GM23338 (cell line): ENCODE measurements at regions not wholly inside any gene's neighbourhood (a gene's known extent, or its start where the extent isn't known, plus 50 kb on each side); places are given as distances from the start of the nearest gene placed in this dataset.

ENCODE experiments used
- ATAC-seq: fragments of 200-7000 bp; cut with Tn5 transposase; 3 replicates; pipeline ENCODE4 v1.9.1; 2020
- DNase-seq: peaks from one replicate; pipeline ENCODE4 v3.0.0-alpha.2; 2015; ENCODE audit warnings: low spot score
- H2AFZ ChIP-seq: fragments of 200-600 bp; sonication (generic); 2 replicates; pipeline ENCODE4 v1.8.0; 2016; ENCODE audit warnings: antibody characterized with exemption, mild to moderate bottlenecking, moderate library complexity
- H3F3A ChIP-seq: fragments of 200-600 bp; sonication (generic); replicated peaks from 2 replicates; pipeline ENCODE4 v1.8.0; 2017; ENCODE audit warnings: antibody characterized with exemption, mixed run types, low read depth
- H3K27ac ChIP-seq: fragments of 200-600 bp; sonication (generic); 2 replicates; pipeline ENCODE4 v1.6.1; 2016; ENCODE audit warnings: low read depth
- H3K27me3 ChIP-seq: fragments of 200-600 bp; sonication (generic); 2 replicates; pipeline ENCODE4 v1.8.0; 2016; ENCODE audit warnings: mild to moderate bottlenecking, mixed run types, moderate library complexity; ENCODE audit not compliant: insufficient read depth
- H3K36me3 ChIP-seq: fragments of 200-600 bp; sonication (generic); 2 replicates; pipeline ENCODE4 v1.8.0; 2016; ENCODE audit warnings: mild to moderate bottlenecking; ENCODE audit not compliant: insufficient read depth
- H3K4me1 ChIP-seq: fragments of 200-600 bp; sonication (generic); 2 replicates; pipeline ENCODE4 v1.8.0; 2016; ENCODE audit warnings: mild to moderate bottlenecking, moderate library complexity; ENCODE audit not compliant: insufficient read depth
- H3K4me2 ChIP-seq: fragments of 200-600 bp; sonication (generic); 2 replicates; pipeline ENCODE4 v1.7.1; 2017; ENCODE audit warnings: mixed run types
- H3K4me3 ChIP-seq: fragments of 200-600 bp; sonication (generic); 2 replicates; pipeline ENCODE4 v1.6.1; 2016; ENCODE audit warnings: mixed run types
- H3K79me2 ChIP-seq: fragments of 200-600 bp; sonication (generic); replicated peaks from 2 replicates; pipeline ENCODE4 v1.8.0; 2017; ENCODE audit warnings: mild to moderate bottlenecking; ENCODE audit not compliant: insufficient read depth
- H3K9me2 ChIP-seq: fragments of 200-600 bp; sonication (generic); 2 replicates; pipeline ENCODE4 v1.8.0; 2017; ENCODE audit not compliant: insufficient read depth
- H4K20me1 ChIP-seq: fragments of 200-600 bp; sonication (generic); replicated peaks from 2 replicates; pipeline ENCODE4 v1.8.0; 2017; ENCODE audit warnings: mild to moderate bottlenecking; ENCODE audit not compliant: insufficient read depth
- H3K27ac Mint-ChIP-seq: 2 replicates; pipeline ENCODE4 v1.8.0; 2020; ENCODE audit warnings: inconsistent platforms, mild to moderate bottlenecking, moderate library complexity, mixed read lengths
- H3K27me3 Mint-ChIP-seq: 3 replicates; pipeline ENCODE4 v1.8.0; 2022; ENCODE audit warnings: low read depth, mild to moderate bottlenecking, moderate library complexity, mixed read lengths, inconsistent platforms; ENCODE audit not compliant: insufficient read depth, poor library complexity
- H3K36me3 Mint-ChIP-seq: 3 replicates; pipeline ENCODE4 v1.8.0; 2021; ENCODE audit warnings: low read depth, mild to moderate bottlenecking, inconsistent platforms, moderate library complexity, mixed read lengths
- H3K4me1 Mint-ChIP-seq: 3 replicates; pipeline ENCODE4 v1.8.0; 2020; ENCODE audit warnings: mild to moderate bottlenecking, inconsistent platforms, mixed read lengths
- H3K4me3 Mint-ChIP-seq: 3 replicates; pipeline ENCODE4 v1.8.0; 2021; ENCODE audit warnings: moderate library complexity, mild to moderate bottlenecking, inconsistent platforms, mixed read lengths
- H3K9me3 Mint-ChIP-seq: 3 replicates; pipeline ENCODE4 v1.8.0; 2020; ENCODE audit warnings: moderate library complexity, mild to moderate bottlenecking, inconsistent platforms, mixed read lengths
- EZH2 ChIP-seq: fragments of 200-600 bp; sonication (generic); IDR thresholded peaks from one replicate; pipeline ENCODE4 v1.8.0; 2017; ENCODE audit warnings: antibody characterized with exemption, mild to moderate bottlenecking, low read depth; ENCODE audit not compliant: unreplicated experiment
- EZH2phosphoT487 ChIP-seq: fragments of 200-600 bp; sonication (generic); IDR thresholded peaks from one replicate; pipeline ENCODE4 v1.8.1; 2018; ENCODE audit warnings: antibody characterized with exemption; ENCODE audit not compliant: unreplicated experiment
- JUNB ChIP-seq: IDR thresholded peaks from one replicate; pipeline ENCODE4 v1.6.1; 2016; ENCODE audit warnings: antibody characterized with exemption; ENCODE audit not compliant: unreplicated experiment
- NANOG ChIP-seq: IDR thresholded peaks from 2 replicates; pipeline ENCODE4 v1.6.1; 2016; ENCODE audit warnings: antibody characterized with exemption, borderline replicate concordance
- POLR2AphosphoS5 ChIP-seq: IDR thresholded peaks from 2 replicates; pipeline ENCODE4 v1.6.1; 2016; ENCODE audit warnings: antibody characterized with exemption, low read depth
- STAT1 ChIP-seq: IDR thresholded peaks from one replicate; pipeline ENCODE4 v1.6.1; 2016; ENCODE audit warnings: antibody characterized with exemption; ENCODE audit not compliant: unreplicated experiment
- ZNF114 ChIP-seq: fragments of 250-450 bp; sonication (Bioruptor Pico); IDR thresholded peaks from 2 replicates; pipeline ENCODE4 v1.5.0; 2020; ENCODE audit warnings: mild to moderate bottlenecking, moderate library complexity
- TF ChIP-seq, protein P1 (sequence below): IDR thresholded peaks from 2 replicates; pipeline ENCODE4 v1.6.1; 2016; ENCODE audit warnings: antibody characterized with exemption
- TF ChIP-seq, protein P2 (sequence below), 2 experiments: fragments of 200-600 bp in 1 of 2; sonication (generic) in 1 of 2; conservative IDR thresholded peaks; 2 replicates each; pipeline versions ENCODE4 v1.5.1 to v1.6.1; 2016 to 2017; ENCODE audit warnings: antibody characterized with exemption in 2 of 2, low read depth in 2 of 2, mild to moderate bottlenecking in 2 of 2, moderate library complexity in 1 of 2
- TF ChIP-seq, protein P3 (sequence below): IDR thresholded peaks from one replicate; pipeline ENCODE4 v1.6.1; 2018; ENCODE audit warnings: antibody characterized with exemption; ENCODE audit not compliant: unreplicated experiment
- TF ChIP-seq, protein P4 (sequence below): fragments of 250-450 bp; sonication (Bioruptor Pico); IDR thresholded peaks from 2 replicates; pipeline ENCODE4 v1.5.0; 2020; ENCODE audit warnings: mild to moderate bottlenecking, moderate library complexity

GRCh38 chr2:4900242-4900641 is 791.9 kb upstream of the SOX11 start:
- 0 out of 3 replicates have a peak, but pooled peaks cover 3% of the 10 kb centered on the region for H3K36me3 Mint-ChIP-seq

More at GRCh38 chr2:4900242-4900641, 791.9 kb upstream of the SOX11 start:
- no peak for DNase-seq
- no peak overlapping the region for H3K27ac Mint-ChIP-seq
- Histone ChIP-seq H3K4me1 (no peaks in the 10 kb centered on the region), H2AFZ (no peak overlapping the region), H3K27ac (no peak overlapping the region), H4K20me1 (no peaks in the 10 kb centered on the region), H3F3A (no peaks in the 10 kb centered on the region), H3K36me3 (no peaks in the 10 kb centered on the region; the same call in 1 of the 2 replicates), H3K27me3 (no peaks in the 10 kb centered on the region), H3K4me3 (no peak overlapping the region), H3K79me2 (no peaks in the 10 kb centered on the region), H3K4me2 (no peak overlapping the region), H3K9me2 (no peaks in the 10 kb centered on the region)
- peaks cover 81% of the 10 kb centered on the region for H3K9me3 Mint-ChIP-seq
- H3K4me1 Mint-ChIP-seq, result no peaks in the 10 kb centered on the region
- no peak overlapping the region for H3K4me3 Mint-ChIP-seq
- TF ChIP-seq, protein P1, sequence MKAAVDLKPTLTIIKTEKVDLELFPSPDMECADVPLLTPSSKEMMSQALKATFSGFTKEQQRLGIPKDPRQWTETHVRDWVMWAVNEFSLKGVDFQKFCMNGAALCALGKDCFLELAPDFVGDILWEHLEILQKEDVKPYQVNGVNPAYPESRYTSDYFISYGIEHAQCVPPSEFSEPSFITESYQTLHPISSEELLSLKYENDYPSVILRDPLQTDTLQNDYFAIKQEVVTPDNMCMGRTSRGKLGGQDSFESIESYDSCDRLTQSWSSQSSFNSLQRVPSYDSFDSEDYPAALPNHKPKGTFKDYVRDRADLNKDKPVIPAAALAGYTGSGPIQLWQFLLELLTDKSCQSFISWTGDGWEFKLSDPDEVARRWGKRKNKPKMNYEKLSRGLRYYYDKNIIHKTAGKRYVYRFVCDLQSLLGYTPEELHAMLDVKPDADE, result no peak
- no peak for TF ChIP-seq EZH2phosphoT487
- TF ChIP-seq, protein P2, sequence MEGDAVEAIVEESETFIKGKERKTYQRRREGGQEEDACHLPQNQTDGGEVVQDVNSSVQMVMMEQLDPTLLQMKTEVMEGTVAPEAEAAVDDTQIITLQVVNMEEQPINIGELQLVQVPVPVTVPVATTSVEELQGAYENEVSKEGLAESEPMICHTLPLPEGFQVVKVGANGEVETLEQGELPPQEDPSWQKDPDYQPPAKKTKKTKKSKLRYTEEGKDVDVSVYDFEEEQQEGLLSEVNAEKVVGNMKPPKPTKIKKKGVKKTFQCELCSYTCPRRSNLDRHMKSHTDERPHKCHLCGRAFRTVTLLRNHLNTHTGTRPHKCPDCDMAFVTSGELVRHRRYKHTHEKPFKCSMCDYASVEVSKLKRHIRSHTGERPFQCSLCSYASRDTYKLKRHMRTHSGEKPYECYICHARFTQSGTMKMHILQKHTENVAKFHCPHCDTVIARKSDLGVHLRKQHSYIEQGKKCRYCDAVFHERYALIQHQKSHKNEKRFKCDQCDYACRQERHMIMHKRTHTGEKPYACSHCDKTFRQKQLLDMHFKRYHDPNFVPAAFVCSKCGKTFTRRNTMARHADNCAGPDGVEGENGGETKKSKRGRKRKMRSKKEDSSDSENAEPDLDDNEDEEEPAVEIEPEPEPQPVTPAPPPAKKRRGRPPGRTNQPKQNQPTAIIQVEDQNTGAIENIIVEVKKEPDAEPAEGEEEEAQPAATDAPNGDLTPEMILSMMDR (conservative IDR thresholded peaks at IDR 0.05; ENCODE audit: low read depth in 2 of 2), result no peak
- TF ChIP-seq NANOG, result no peak
- TF ChIP-seq ZNF114 (CRISPR knock-in tag), result no peak
- no peak for TF ChIP-seq STAT1
- TF ChIP-seq, protein P3, sequence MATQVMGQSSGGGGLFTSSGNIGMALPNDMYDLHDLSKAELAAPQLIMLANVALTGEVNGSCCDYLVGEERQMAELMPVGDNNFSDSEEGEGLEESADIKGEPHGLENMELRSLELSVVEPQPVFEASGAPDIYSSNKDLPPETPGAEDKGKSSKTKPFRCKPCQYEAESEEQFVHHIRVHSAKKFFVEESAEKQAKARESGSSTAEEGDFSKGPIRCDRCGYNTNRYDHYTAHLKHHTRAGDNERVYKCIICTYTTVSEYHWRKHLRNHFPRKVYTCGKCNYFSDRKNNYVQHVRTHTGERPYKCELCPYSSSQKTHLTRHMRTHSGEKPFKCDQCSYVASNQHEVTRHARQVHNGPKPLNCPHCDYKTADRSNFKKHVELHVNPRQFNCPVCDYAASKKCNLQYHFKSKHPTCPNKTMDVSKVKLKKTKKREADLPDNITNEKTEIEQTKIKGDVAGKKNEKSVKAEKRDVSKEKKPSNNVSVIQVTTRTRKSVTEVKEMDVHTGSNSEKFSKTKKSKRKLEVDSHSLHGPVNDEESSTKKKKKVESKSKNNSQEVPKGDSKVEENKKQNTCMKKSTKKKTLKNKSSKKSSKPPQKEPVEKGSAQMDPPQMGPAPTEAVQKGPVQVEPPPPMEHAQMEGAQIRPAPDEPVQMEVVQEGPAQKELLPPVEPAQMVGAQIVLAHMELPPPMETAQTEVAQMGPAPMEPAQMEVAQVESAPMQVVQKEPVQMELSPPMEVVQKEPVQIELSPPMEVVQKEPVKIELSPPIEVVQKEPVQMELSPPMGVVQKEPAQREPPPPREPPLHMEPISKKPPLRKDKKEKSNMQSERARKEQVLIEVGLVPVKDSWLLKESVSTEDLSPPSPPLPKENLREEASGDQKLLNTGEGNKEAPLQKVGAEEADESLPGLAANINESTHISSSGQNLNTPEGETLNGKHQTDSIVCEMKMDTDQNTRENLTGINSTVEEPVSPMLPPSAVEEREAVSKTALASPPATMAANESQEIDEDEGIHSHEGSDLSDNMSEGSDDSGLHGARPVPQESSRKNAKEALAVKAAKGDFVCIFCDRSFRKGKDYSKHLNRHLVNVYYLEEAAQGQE, result no peak
- TF ChIP-seq, protein P4, sequence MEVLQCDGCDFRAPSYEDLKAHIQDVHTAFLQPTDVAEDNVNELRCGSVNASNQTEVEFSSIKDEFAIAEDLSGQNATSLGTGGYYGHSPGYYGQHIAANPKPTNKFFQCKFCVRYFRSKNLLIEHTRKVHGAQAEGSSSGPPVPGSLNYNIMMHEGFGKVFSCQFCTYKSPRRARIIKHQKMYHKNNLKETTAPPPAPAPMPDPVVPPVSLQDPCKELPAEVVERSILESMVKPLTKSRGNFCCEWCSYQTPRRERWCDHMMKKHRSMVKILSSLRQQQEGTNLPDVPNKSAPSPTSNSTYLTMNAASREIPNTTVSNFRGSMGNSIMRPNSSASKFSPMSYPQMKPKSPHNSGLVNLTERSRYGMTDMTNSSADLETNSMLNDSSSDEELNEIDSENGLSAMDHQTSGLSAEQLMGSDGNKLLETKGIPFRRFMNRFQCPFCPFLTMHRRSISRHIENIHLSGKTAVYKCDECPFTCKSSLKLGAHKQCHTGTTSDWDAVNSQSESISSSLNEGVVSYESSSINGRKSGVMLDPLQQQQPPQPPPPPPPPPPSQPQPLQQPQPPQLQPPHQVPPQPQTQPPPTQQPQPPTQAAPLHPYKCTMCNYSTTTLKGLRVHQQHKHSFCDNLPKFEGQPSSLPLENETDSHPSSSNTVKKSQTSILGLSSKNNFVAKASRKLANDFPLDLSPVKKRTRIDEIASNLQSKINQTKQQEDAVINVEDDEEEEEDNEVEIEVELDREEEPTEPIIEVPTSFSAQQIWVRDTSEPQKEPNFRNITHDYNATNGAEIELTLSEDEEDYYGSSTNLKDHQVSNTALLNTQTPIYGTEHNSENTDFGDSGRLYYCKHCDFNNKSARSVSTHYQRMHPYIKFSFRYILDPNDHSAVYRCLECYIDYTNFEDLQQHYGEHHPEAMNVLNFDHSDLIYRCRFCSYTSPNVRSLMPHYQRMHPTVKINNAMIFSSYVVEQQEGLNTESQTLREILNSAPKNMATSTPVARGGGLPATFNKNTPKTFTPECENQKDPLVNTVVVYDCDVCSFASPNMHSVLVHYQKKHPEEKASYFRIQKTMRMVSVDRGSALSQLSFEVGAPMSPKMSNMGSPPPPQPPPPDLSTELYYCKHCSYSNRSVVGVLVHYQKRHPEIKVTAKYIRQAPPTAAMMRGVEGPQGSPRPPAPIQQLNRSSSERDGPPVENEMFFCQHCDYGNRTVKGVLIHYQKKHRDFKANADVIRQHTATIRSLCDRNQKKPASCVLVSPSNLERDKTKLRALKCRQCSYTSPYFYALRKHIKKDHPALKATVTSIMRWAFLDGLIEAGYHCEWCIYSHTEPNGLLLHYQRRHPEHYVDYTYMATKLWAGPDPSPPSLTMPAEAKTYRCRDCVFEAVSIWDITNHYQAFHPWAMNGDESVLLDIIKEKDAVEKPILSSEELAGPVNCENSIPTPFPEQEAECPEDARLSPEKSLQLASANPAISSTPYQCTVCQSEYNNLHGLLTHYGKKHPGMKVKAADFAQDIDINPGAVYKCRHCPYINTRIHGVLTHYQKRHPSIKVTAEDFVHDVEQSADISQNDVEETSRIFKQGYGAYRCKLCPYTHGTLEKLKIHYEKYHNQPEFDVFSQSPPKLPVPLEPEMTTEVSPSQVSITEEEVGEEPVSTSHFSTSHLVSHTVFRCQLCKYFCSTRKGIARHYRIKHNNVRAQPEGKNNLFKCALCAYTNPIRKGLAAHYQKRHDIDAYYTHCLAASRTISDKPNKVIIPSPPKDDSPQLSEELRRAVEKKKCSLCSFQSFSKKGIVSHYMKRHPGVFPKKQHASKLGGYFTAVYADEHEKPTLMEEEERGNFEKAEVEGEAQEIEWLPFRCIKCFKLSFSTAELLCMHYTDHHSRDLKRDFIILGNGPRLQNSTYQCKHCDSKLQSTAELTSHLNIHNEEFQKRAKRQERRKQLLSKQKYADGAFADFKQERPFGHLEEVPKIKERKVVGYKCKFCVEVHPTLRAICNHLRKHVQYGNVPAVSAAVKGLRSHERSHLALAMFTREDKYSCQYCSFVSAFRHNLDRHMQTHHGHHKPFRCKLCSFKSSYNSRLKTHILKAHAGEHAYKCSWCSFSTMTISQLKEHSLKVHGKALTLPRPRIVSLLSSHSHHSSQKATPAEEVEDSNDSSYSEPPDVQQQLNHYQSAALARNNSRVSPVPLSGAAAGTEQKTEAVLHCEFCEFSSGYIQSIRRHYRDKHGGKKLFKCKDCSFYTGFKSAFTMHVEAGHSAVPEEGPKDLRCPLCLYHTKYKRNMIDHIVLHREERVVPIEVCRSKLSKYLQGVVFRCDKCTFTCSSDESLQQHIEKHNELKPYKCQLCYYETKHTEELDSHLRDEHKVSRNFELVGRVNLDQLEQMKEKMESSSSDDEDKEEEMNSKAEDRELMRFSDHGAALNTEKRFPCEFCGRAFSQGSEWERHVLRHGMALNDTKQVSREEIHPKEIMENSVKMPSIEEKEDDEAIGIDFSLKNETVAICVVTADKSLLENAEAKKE, result no peak
- TF ChIP-seq POLR2AphosphoS5, result no peak
- no peak for TF ChIP-seq JUNB
- TF ChIP-seq EZH2, result no peak
- ATAC-seq, result no peak
- H3K27me3 Mint-ChIP-seq, result no peaks in the 10 kb centered on the region
